ENCODE measurements at regions not wholly inside any gene's neighbourhood (a gene's known extent, or its start where the extent isn't known, plus 50 kb on each side); places are given as distances from the start of the nearest gene placed in this dataset.

- TF ChIP-seq CTCF (IDR thresholded peaks at IDR 0.05), result no peak
- no peak for TF ChIP-seq EZH2 (IDR thresholded peaks at IDR 0.05; ENCODE audit: borderline replicate concordance, insufficient read depth, low read depth, low read length, poor library complexity, severe bottlenecking)
These were observed 52.5 kb upstream of the RBM19 start for GRCh38 chr12:114018669-114019068.

All from B cell (primary cell).